KMS-11 (cell line): ENCODE measurements at regions not wholly inside any gene's neighbourhood (a gene's known extent, or its start where the extent isn't known, plus 50 kb on each side); places are given as distances from the start of the nearest gene placed in this dataset.
A peak's percentile ranks its signal among the peaks of the same experiment; 100 is the strongest.

Source experiments
- H2AFZ ChIP-seq: fragments of 200-600 bp; sonication (generic); 2 replicates; pipeline ENCODE4 v1.6.1; 2016; ENCODE audit warnings: antibody characterized with exemption, mixed run types, low read depth
- H3K27ac ChIP-seq: fragments of 200-600 bp; sonication (generic); 2 replicates; pipeline ENCODE4 v1.6.1; 2016; ENCODE audit warnings: mild to moderate bottlenecking, mixed run types
- H3K27me3 ChIP-seq: fragments of 200-600 bp; sonication (generic); 2 replicates; pipeline ENCODE4 v1.6.1; 2017; ENCODE audit warnings: mild to moderate bottlenecking, low read depth, mixed run types, moderate library complexity; ENCODE audit not compliant: insufficient read depth
- H3K36me3 ChIP-seq: fragments of 200-600 bp; sonication (generic); 2 replicates; pipeline ENCODE4 v1.6.1; 2017; ENCODE audit warnings: mild to moderate bottlenecking, mixed run types; ENCODE audit not compliant: insufficient read depth
- H3K4me1 ChIP-seq: fragments of 200-600 bp; sonication (generic); 2 replicates; pipeline ENCODE4 v1.6.1; 2016; ENCODE audit warnings: mild to moderate bottlenecking, low read depth, mixed run types; ENCODE audit not compliant: poor library complexity, severe bottlenecking
- H3K4me2 ChIP-seq: fragments of 200-600 bp; sonication (generic); 2 replicates; pipeline ENCODE4 v1.7.0; 2016; ENCODE audit warnings: mild to moderate bottlenecking, mixed run types
- H3K4me3 ChIP-seq: fragments of 200-600 bp; sonication (generic); IDR thresholded peaks from 2 replicates; pipeline ENCODE4 v1.6.1; 2017; ENCODE audit warnings: low read depth, low read length, mixed read lengths; ENCODE audit not compliant: insufficient read depth
- H3K79me2 ChIP-seq: fragments of 200-600 bp; sonication (generic); 2 replicates; pipeline ENCODE4 v1.6.1; 2016; ENCODE audit warnings: low read depth, mixed run types; ENCODE audit not compliant: insufficient read depth
- H3K9ac ChIP-seq: fragments of 200-600 bp; sonication (generic); 2 replicates; pipeline ENCODE4 v1.6.1; 2016; ENCODE audit warnings: mild to moderate bottlenecking, mixed run types
- H4K20me1 ChIP-seq: fragments of 200-600 bp; sonication (generic); 2 replicates; pipeline ENCODE4 v1.6.1; 2016; ENCODE audit warnings: mild to moderate bottlenecking, mixed run types; ENCODE audit not compliant: insufficient read depth
- CTCF ChIP-seq: fragments of 200-600 bp; sonication (generic); conservative IDR thresholded peaks from 2 replicates; pipeline ENCODE4 v1.6.1; 2017; ENCODE audit warnings: low read depth, mild to moderate bottlenecking, antibody characterized with exemption, low read length, moderate library complexity, mixed read lengths

DNA sequence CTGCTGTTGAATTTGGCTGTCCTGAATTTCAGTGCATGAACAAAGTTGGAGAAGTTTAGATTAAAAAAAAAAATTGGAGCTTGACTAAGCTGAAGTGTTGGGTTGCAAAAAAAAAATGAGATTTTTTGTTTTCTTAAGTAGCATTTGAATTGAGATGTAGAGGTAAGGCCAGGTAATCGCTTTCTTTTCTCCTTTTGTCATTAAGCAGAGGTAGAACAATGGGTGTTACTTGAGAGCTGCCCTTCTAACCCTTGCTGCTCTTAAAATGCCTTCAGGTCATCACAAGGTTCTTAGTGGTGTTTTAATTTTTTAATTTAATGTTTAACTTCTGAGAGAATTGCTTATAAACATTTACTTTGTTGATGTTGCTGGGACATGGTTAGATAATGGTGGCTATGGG is 84.1 kb upstream of the PRDM1 start:
- peaks cover 99% of the 10 kb centered on the region for H3K79me2 ChIP-seq
- no peak overlapping the region for H3K9ac ChIP-seq
- no peak for TF ChIP-seq CTCF
- no peaks in the 10 kb centered on the region for H4K20me1 ChIP-seq
- H2AFZ ChIP-seq: no peak overlapping the region
- no peaks in the 10 kb centered on the region for H3K36me3 ChIP-seq
- H3K4me3 ChIP-seq: no peak overlapping the region
- no peaks in the 10 kb centered on the region for H3K27me3 ChIP-seq
- peak overlapping the region; percentile 60 for H3K4me2 ChIP-seq
- peak overlapping the region; percentile 4; the same call in 1 of the 2 replicates for H3K27ac ChIP-seq
- peaks cover 58% of the 10 kb centered on the region for H3K4me1 ChIP-seq

DNA sequence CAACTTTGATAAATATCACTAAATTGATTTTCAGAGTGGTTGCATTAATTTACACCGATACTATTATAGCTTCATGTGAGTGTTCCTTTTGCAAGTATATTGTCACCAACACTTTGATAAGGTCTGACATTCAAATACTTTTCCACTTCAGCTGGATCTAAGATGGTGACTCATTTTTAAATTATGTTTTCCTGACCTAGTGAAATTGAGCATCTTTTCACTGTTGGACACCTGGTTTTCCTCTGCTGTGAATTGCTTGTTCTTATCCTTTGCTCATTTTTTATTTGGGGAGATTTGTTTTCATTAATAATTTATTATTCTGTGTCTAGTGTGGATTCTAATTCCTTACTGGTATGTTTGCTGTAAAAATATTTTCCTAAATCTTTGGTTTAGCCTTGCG is 85.2 kb upstream of the PRDM1 start:
- peaks cover 58% of the 10 kb centered on the region for H3K4me1 ChIP-seq
- no peaks in the 10 kb centered on the region for H3K27me3 ChIP-seq
- peak overlapping the region; percentile 60; the same call in 1 of the 2 replicates for H3K4me2 ChIP-seq
- H3K79me2 ChIP-seq: peaks cover 99% of the 10 kb centered on the region
- no peak overlapping the region for H3K4me3 ChIP-seq
- no peak overlapping the region for H3K27ac ChIP-seq
- H2AFZ ChIP-seq: no peak overlapping the region
- H3K9ac ChIP-seq: no peak overlapping the region
- TF ChIP-seq CTCF: no peak
- H3K36me3 ChIP-seq: no peaks in the 10 kb centered on the region
- H4K20me1 ChIP-seq: no peaks in the 10 kb centered on the region

DNA sequence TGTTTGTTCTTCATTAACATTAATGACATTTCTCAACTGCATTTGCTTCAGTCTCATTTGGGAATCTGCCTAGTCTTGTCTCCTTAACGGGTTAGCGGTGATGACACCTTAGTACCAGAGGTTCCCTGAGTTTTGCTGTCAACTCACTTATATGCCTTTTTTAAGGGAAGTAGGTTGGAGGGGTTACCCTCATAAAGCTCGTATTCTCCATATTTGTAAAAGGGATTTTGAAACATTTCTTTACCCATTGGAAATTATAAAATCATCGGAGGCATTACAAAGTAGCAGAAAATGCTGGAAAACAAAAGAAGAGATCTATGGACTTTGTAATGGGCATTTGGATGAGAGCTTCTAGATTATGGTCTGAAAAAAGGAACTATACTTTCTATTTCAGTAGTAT is 88.7 kb upstream of the PRDM1 start:
- Histone ChIP-seq H4K20me1 (no peaks in the 10 kb centered on the region), H3K36me3 (no peaks in the 10 kb centered on the region), H3K27me3 (no peaks in the 10 kb centered on the region), H3K27ac (peak overlapping the region; percentile 99), H3K4me1 (peaks cover 38% of the 10 kb centered on the region), H3K79me2 (peaks cover 99% of the 10 kb centered on the region), H3K9ac (peak overlapping the region; percentile 98), H3K4me3 (no peak overlapping the region), H3K4me2 (peak overlapping the region; percentile 66), H2AFZ (no peak overlapping the region)
- no peak for TF ChIP-seq CTCF

GRCh38 chr6:105995391-105995865 is 90.7 kb upstream of the PRDM1 start:
- H3K27me3 ChIP-seq: no peaks in the 10 kb centered on the region
- H3K4me2 ChIP-seq: peak overlapping the region; percentile 66
- H3K4me3 ChIP-seq: no peak overlapping the region
- H3K9ac ChIP-seq: peak overlapping the region; percentile 98
- peaks cover 17% of the 10 kb centered on the region for H3K4me1 ChIP-seq
- H3K36me3 ChIP-seq: no peaks in the 10 kb centered on the region
- TF ChIP-seq CTCF: no peak
- H3K79me2 ChIP-seq: peaks cover 79% of the 10 kb centered on the region
- peak overlapping the region; percentile 99 for H3K27ac ChIP-seq
- no peak overlapping the region for H2AFZ ChIP-seq
- no peaks in the 10 kb centered on the region for H4K20me1 ChIP-seq
